Activated naive CD8-positive, alpha-beta T cell treated with anti-CD3 and anti-CD28 coated beads for 36 hours (primary cell): ENCODE measurements at regions not wholly inside any gene's neighbourhood (a gene's known extent, or its start where the extent isn't known, plus 50 kb on each side); places are given as distances from the start of the nearest gene placed in this dataset.

Experiments used
- DNase-seq: peaks from one replicate; pipeline ENCODE4 v3.0.0; 2021
- H3K27ac Mint-ChIP-seq: one replicate; pipeline ENCODE4 v1.8.0; 2022; ENCODE audit warnings: mild to moderate bottlenecking, moderate library complexity, mixed read lengths
- H3K27me3 Mint-ChIP-seq: one replicate; pipeline ENCODE4 v1.8.0; 2022; ENCODE audit warnings: mild to moderate bottlenecking, mixed read lengths
- H3K36me3 Mint-ChIP-seq: one replicate; pipeline ENCODE4 v1.8.0; 2021; ENCODE audit warnings: mild to moderate bottlenecking, mixed read lengths
- H3K4me1 Mint-ChIP-seq: one replicate; pipeline ENCODE4 v1.8.0; 2021; ENCODE audit warnings: mixed read lengths
- H3K4me3 Mint-ChIP-seq: one replicate; pipeline ENCODE4 v1.8.0; 2022; ENCODE audit warnings: mild to moderate bottlenecking, moderate library complexity, mixed read lengths
- H3K9me3 Mint-ChIP-seq: one replicate; pipeline ENCODE4 v1.8.0; 2022; ENCODE audit warnings: mixed read lengths

DNA sequence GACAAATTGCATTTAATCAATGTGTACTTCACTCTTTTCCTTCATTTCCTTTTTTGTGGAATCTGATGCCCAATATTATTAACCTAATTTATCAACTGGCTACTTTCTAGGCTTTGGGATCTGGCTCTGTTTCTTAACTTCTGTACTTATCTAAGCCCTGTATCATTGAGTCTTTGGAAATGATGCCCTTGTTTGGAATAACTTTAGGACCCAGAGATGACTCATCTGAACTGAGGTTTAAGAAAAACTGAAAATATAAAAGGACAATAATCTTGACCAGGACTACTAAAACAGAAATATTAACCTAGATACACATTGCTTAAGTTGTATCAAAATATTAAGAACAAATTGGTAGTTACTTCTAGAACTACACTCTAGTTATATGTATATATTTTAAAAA lies 600.8 kb downstream of the CPS1 start:
- Mint-ChIP-seq H3K36me3 (no peaks in the 10 kb centered on the region), H3K27ac (no peak overlapping the region), H3K4me3 (no peak overlapping the region), H3K27me3 (peaks cover 3% of the 10 kb centered on the region), H3K9me3 (no peaks in the 10 kb centered on the region), H3K4me1 (no peaks in the 10 kb centered on the region)
- DNase-seq = no peak

DNA sequence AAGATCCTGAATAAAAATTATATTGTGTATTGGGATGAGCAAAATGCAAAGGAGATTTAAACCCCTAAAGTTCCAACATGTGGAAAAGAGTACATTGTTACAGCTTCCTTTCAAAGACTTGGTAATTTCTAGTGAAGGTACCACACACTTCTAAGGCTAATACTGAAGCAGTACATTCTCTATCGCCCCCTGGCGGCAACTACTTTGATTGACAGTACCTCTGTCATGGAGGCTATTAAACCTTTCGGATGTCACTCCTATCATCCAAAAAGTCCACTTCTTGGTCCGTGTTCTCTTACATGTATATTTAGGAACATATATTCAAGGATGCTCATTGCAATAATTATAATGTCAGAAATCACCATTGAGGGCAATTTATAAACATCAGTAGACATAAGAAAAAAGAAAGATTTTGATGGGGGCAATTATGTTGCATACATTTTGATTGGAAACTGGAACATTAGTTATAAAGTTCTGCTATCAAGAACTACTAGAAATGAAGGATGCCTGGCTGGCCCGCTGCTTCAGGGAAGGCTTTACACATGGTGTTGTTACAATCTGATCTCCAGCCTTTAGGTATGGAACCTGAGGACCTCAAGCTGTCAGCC lies 601.6 kb downstream of the CPS1 start:
- Mint-ChIP-seq H3K9me3 (no peaks in the 10 kb centered on the region), H3K36me3 (no peaks in the 10 kb centered on the region), H3K27me3 (peaks cover 3% of the 10 kb centered on the region), H3K4me3 (no peak overlapping the region), H3K27ac (no peak overlapping the region), H3K4me1 (no peaks in the 10 kb centered on the region)
- DNase-seq = peak; percentile 49

DNA sequence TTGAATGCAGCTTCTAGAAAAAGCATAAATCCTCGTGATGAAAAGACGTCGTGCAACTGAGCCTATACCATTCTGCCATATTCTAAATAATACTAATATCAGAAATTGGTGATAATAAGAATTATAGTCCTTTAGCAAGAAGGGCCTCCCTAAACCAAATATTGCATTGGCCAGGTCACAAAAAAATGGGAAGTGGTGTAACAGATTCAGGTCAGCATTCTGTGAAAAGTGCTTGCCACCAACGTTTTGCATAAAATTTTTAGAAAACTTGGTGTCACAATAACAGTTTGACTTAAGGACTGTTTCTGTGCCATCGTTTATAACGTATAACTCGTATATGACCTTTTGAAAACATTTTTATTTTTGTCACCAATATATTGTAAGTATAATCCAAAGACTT lies 603.6 kb downstream of the CPS1 start:
- H3K36me3 Mint-ChIP-seq = no peaks in the 10 kb centered on the region
- H3K27ac Mint-ChIP-seq = no peak overlapping the region
- H3K4me3 Mint-ChIP-seq = no peak overlapping the region
- no peaks in the 10 kb centered on the region for H3K9me3 Mint-ChIP-seq
- DNase-seq = no peak
- no peaks in the 10 kb centered on the region for H3K4me1 Mint-ChIP-seq
- H3K27me3 Mint-ChIP-seq = peaks cover 3% of the 10 kb centered on the region

DNA sequence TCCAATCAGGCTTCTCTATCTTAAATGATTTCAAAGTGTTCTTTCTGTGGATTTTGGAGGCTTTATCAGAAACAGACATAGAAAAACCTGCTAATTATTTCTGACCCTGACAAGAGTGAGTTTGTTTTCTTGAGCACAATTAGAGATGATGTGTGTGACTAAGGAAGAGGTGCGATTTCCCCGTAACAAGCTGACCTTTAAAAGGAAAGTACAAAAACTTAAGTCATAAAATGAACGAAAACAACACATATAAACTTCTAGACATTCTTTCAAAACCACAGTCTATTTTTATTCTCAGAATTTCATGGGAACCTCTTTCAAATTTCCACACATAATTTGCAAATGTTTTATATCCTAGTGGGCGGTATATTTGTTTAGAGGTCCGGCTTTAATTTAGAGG lies 604.8 kb downstream of the CPS1 start:
- DNase-seq = no peak
- Mint-ChIP-seq H3K27me3 (peaks cover 3% of the 10 kb centered on the region), H3K9me3 (no peaks in the 10 kb centered on the region), H3K4me3 (no peak overlapping the region), H3K27ac (no peak overlapping the region), H3K4me1 (no peaks in the 10 kb centered on the region), H3K36me3 (no peaks in the 10 kb centered on the region)

DNA sequence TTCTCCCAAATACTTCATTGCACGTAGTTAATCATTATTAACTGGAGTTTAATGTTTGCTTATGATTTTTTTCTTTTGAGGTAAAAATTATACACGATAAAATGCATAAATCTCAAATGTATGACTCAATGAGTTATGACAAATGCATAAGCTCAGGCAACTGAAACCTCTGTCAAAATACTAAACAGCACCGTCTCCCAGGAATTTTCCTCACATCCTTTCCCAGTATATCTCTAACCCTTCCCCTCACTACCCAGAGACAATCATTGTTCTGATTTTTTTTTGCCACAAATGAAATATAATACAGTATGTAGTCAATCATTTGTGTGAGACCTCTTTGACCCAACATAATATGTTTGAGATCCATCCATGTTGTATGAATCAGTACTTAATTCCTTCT lies 606.5 kb downstream of the CPS1 start:
- Mint-ChIP-seq H3K4me3 (no peak overlapping the region), H3K36me3 (no peaks in the 10 kb centered on the region), H3K27me3 (peaks cover 2% of the 10 kb centered on the region), H3K4me1 (no peaks in the 10 kb centered on the region), H3K9me3 (no peaks in the 10 kb centered on the region), H3K27ac (no peak overlapping the region)
- no peak for DNase-seq

DNA sequence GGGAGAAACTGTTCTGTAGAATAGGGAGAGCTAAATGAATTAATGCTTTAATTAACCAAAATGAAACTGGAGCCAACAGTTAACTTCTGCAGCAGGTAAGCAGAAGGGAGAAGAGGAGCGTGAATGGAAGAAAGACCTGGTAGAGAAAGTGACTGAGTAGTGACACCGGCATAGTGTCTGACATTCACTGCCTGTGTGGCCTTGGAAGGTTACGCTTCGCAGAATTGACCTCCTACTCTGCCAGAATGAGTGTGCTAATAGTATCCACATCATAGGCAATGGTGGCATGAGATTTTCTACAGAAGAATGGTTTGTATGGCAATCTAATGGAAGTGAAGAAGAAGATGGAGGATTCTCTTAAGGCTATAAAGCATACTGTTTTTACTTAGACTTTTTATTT lies 614.4 kb downstream of the CPS1 start:
- Mint-ChIP-seq H3K4me1 (no peaks in the 10 kb centered on the region), H3K9me3 (no peaks in the 10 kb centered on the region), H3K36me3 (no peaks in the 10 kb centered on the region), H3K27me3 (no peaks in the 10 kb centered on the region), H3K27ac (no peak overlapping the region), H3K4me3 (no peak overlapping the region)
- no peak for DNase-seq

DNA sequence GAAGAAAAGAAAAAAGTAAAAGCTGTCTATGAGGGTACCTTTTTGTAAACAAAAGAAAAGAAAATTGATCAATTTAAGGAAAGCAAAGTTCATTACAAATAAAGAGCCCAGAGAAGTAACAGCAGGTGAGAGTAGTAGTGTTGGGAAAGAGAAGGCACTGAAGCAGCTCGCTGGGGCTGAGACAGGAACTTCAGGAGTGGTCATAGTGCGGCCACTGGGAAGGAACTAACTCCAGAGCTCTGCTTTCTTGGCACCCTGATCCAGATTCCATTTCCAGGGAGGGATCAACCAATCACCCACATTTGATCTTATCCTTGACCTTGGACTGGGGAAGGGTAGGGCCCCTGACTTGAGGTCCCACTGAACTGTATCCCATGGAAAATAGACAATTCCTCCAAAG lies 617.6 kb downstream of the CPS1 start:
- Mint-ChIP-seq H3K4me1 (no peaks in the 10 kb centered on the region), H3K27ac (no peak overlapping the region), H3K27me3 (no peaks in the 10 kb centered on the region), H3K4me3 (no peak overlapping the region), H3K36me3 (no peaks in the 10 kb centered on the region), H3K9me3 (no peaks in the 10 kb centered on the region)
- no peak for DNase-seq

DNA sequence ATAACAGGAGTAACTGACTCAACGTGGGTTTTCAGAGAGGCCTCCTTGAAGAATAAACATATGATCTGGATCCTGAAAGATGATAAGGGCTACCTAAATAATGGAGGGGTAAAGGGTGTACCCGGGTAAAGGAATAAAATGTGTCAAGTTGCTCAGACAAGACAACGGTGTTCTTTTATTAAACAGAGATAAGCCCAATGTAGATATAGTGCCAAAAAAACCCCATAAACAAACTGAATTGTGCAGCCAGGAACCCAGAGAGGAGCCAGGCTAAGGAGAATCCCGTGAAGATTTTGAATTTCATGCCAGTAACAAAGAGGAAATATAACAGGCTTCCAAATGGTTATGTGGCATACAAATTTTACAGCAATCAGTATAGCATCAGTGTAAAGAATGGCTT lies 618.2 kb downstream of the CPS1 start:
- Mint-ChIP-seq H3K9me3 (no peaks in the 10 kb centered on the region), H3K27ac (no peak overlapping the region), H3K4me1 (no peaks in the 10 kb centered on the region), H3K36me3 (no peaks in the 10 kb centered on the region), H3K27me3 (no peaks in the 10 kb centered on the region), H3K4me3 (no peak overlapping the region)
- no peak for DNase-seq

DNA sequence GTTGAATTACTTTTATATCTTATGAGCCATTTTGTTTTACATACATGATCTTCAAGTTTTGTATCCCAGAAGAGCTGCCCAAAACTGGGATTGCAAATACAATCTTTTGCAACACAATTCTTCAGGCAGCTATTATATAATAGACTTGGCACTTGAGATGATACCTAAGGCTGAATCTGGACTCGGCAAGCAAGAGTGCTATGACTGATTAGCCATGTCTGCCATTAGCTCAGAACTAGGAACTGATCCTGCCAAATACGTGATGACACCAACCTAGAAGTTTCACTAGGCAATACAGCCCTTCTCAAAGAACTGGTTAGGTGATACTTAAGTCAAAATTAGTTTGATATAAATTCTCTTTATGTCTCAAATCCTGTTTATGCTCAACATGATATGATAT lies 619.6 kb downstream of the CPS1 start:
- Mint-ChIP-seq H3K27me3 (no peaks in the 10 kb centered on the region), H3K4me3 (no peak overlapping the region), H3K4me1 (no peaks in the 10 kb centered on the region), H3K9me3 (no peaks in the 10 kb centered on the region), H3K27ac (no peak overlapping the region), H3K36me3 (no peaks in the 10 kb centered on the region)
- no peak for DNase-seq

DNA sequence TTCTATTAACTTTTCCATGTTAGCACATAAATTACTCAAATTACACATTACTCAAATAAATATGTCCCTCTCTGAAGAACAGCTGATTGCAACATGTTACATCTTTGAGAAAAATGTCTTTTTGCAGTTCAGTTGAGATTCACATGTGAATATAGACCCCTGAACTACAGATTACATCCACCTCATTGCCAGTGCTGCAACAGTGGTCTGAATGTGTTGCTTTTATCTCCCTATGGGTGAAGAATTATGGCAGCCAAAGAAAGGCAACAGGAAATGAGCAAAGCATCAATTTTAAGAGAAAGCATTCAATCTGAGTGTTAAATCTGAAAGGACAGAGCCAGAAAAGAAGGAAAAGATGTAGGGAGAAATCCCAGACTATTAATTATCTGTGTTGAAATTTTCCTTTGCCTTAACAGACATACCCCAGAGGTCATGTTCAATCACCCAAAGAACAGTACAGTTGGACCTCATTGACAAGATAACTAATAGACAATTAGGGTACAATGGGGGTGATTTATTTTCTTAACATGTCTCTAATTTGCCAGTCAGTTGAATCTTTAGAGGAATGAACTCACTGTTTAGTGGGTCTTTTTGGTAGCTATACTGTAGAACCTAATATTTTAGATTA lies 620.2 kb downstream of the CPS1 start:
- Mint-ChIP-seq H3K27me3 (no peaks in the 10 kb centered on the region), H3K4me1 (no peaks in the 10 kb centered on the region), H3K4me3 (no peak overlapping the region), H3K27ac (no peak overlapping the region), H3K9me3 (no peaks in the 10 kb centered on the region), H3K36me3 (no peaks in the 10 kb centered on the region)
- DNase-seq = no peak

DNA sequence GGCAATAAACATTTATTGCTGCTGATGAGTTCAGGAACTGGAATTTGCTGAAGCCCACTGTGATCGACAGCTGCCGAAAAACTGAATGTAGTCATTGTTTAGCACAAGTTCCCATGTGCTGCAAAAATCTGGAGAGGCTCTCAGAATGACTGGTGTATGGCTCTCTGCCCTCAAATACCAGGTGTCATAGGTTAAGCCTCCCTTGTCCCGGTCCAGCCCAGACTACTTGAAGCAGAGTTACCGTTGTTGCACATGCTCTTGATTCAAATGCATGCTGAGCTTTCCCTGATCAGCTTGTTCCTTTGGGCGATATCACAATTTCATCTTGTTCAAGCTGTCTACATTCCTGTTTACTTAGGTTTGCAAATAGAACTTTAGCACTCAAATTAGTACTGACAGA lies 625.2 kb downstream of the CPS1 start:
- Mint-ChIP-seq H3K27ac (no peak overlapping the region), H3K4me1 (no peaks in the 10 kb centered on the region), H3K9me3 (no peaks in the 10 kb centered on the region), H3K36me3 (no peaks in the 10 kb centered on the region), H3K27me3 (peaks cover 3% of the 10 kb centered on the region), H3K4me3 (no peak overlapping the region)
- DNase-seq = no peak

DNA sequence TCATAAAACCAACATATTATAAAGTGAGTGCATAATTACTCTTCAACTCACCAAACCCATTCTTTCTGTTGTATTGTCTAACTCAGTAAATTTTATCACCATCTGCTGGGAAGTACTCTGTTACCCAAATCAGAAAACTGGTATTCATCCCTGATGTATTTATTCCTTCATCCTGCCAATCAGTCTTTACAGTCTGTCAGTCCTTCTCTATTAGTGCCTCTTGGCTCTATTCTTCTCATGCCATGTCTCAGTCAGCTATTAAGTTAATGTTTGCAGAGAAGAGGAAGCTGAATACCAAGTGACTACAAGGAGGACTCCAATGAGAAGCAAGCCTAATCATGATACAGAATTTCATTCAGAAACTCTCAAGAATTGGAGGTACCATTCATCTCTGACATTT lies 631.2 kb downstream of the CPS1 start:
- H3K36me3 Mint-ChIP-seq = no peaks in the 10 kb centered on the region
- no peak overlapping the region for H3K4me3 Mint-ChIP-seq

DNA sequence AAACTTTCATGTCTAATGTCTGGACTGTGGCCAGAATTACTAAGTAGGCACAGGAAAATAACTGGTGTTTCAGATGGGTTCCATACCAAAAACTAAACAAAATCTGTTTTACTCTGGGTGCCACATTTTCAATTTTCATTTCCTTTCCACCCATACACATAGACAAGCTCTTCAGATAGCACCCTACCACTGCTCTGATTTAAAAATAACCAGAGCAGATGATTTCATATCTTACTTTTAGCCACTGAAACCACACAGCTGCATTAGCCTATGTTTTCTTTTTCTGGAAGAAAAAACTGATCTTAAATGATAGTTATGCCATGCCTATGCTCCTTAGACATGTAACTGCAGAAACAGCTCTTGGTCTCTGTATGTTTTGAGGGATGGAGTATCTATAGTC lies 647.6 kb downstream of the CPS1 start:
- Mint-ChIP-seq H3K36me3 (no peaks in the 10 kb centered on the region), H3K9me3 (no peaks in the 10 kb centered on the region), H3K27me3 (no peaks in the 10 kb centered on the region), H3K4me3 (no peak overlapping the region), H3K27ac (no peak overlapping the region), H3K4me1 (no peaks in the 10 kb centered on the region)
- DNase-seq = no peak

More for the DNA sequence above, 631.2 kb downstream of the CPS1 start:
- H3K4me1 Mint-ChIP-seq = no peaks in the 10 kb centered on the region
- no peak overlapping the region for H3K27ac Mint-ChIP-seq
- peaks cover 1% of the 10 kb centered on the region for H3K9me3 Mint-ChIP-seq
- H3K27me3 Mint-ChIP-seq = peaks cover 3% of the 10 kb centered on the region
- no peak for DNase-seq

DNA sequence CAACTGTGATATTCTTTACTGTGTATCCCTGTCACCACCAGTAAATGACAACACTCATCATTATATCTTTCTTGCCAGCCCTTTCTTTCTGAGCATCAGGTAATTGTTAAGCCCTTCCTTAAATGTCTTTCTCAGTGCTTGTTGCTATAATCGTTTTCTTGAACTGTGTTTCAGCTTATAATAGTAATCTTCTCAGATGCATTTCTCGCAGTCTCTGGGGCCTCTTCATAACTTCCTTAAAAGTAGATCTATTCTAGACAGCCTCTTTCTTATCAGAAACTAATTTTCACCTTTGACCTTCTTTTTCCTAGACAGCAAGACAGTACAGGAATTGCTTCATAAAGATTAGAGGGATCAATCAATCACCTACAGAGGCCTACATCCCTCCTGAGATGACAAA lies 648.1 kb downstream of the CPS1 start:
- H3K9me3 Mint-ChIP-seq = no peaks in the 10 kb centered on the region
- no peaks in the 10 kb centered on the region for H3K27me3 Mint-ChIP-seq
- no peak for DNase-seq
- no peaks in the 10 kb centered on the region for H3K4me1 Mint-ChIP-seq
- H3K4me3 Mint-ChIP-seq = no peak overlapping the region
- no peaks in the 10 kb centered on the region for H3K36me3 Mint-ChIP-seq
- H3K27ac Mint-ChIP-seq = no peak overlapping the region

DNA sequence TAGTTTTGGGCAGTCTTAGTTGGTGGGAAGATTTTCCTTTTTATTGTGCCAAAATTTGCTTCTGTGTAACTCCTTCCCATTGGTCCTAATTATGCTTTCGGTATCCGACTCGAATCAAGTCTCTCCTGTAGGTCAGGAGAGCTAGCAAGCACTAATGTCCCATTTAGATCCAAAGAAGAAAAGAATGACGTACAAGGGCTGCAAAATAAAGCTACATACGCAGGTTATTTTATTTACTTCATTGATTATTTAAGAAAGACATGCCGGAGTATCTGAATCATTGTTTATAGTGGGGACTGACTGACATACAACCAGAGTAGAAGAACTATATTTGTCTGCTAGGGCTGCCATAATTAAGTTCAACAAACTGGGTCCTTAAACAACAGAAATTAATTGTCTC lies 648.5 kb downstream of the CPS1 start:
- Mint-ChIP-seq H3K4me3 (no peak overlapping the region), H3K27ac (no peak overlapping the region), H3K9me3 (no peaks in the 10 kb centered on the region), H3K36me3 (no peaks in the 10 kb centered on the region), H3K4me1 (no peaks in the 10 kb centered on the region), H3K27me3 (no peaks in the 10 kb centered on the region)
- DNase-seq = no peak

DNA sequence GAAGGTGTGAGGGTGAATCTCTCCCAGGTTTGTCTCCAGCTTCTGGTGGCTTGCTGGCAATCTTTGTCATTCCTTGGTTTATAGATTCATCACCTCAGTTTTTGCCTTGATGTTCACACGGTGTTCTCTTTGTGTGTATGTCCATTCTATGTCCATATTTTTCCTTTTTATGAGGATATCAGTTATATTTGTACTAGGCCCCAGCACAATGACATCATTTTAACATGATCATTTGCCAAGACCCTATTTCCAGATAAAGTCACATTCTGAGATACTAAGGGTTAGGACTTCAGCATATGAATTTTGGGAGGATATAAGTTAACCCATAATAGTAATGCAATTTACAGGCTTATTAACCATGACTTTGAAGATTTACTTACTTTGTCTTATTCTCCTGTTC lies 649.0 kb downstream of the CPS1 start:
- no peak for DNase-seq
- Mint-ChIP-seq H3K9me3 (no peaks in the 10 kb centered on the region), H3K27ac (no peak overlapping the region), H3K27me3 (no peaks in the 10 kb centered on the region), H3K4me1 (no peaks in the 10 kb centered on the region), H3K36me3 (no peaks in the 10 kb centered on the region), H3K4me3 (no peak overlapping the region)
